Activated CD8-positive, alpha-beta memory T cell treated with anti-CD3 and anti-CD28 coated beads, Interleukin-2, amount 50 U/mL, for 4 hours (primary cell): ENCODE measurements at regions not wholly inside any gene's neighbourhood (a gene's known extent, or its start where the extent isn't known, plus 50 kb on each side); places are given as distances from the start of the nearest gene placed in this dataset.
"Not testable (repeated sequence)": the region's sequence is repeated elsewhere in the genome, so short reads cannot be mapped to it uniquely, and the experiment has no call there.

Experiments used
- DNase-seq: peaks from one replicate; pipeline ENCODE4 v3.0.0-alpha.2; 2020

DNA sequence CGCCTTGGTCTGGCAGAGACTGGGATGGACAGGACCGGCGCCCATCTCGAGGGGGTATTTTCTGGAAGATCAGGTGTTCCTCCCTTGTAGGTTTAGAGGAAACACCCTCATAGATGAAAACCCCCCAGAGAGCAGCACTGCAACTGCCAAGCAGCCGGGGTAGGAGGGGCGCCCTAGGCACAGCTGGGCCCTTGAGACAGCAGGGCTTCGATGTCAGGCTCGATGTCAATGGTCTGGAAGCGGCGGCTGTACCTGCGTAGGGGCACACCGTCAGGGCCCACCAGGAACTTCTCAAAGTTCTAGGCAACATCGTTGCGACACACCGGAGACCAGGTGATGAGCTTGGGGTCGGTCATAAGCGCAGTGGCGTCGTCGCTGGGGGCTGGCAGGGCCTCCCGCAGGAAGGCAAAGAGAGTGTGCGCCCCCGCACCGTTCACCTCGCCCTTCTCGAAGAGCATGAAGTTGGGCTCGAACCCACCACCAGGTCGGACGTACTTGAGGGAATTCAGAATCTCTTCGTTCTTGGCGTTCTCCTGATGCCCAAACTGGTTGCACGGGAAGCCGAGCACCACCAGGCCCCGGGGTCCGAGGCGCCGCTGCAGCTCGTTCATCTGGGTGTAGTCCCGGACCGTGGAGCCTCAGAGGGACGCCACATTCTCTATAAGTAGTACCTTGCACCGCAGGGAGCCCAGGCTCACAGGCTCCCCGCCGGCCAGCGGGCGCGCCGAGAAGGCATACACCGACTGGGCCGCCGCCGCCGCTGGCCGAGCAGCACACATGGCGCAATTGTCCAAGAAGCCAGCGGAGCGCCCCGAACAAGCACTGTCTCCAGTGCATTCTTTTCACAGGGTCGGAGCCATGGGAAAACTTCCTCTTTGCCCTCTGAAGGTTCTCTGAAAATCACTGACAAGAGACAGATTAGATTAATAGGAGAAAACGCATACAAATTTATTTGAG, 59.0 kb upstream of the ATXN3L start:
- not testable (repeated sequence) for DNase-seq

DNA sequence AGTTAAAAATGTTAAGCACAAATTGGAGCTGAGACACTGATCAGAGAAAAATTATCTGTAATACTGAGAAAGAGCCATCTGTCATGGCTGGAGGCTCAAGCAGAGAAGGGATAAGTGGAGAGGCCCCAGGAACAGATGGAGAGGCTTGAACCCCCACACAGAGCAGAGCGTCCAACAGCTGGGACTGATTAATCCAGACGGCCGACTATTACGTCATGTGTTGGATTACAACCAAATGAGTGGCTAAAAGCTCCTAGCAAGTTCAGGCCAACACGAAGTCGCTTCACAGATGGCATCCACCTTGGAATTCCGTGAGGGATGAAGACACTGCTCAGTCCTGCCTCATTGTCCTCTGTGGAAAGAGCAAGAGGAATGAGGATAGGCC, 57.7 kb upstream of the ATXN3L start:
- no peak for DNase-seq

DNA sequence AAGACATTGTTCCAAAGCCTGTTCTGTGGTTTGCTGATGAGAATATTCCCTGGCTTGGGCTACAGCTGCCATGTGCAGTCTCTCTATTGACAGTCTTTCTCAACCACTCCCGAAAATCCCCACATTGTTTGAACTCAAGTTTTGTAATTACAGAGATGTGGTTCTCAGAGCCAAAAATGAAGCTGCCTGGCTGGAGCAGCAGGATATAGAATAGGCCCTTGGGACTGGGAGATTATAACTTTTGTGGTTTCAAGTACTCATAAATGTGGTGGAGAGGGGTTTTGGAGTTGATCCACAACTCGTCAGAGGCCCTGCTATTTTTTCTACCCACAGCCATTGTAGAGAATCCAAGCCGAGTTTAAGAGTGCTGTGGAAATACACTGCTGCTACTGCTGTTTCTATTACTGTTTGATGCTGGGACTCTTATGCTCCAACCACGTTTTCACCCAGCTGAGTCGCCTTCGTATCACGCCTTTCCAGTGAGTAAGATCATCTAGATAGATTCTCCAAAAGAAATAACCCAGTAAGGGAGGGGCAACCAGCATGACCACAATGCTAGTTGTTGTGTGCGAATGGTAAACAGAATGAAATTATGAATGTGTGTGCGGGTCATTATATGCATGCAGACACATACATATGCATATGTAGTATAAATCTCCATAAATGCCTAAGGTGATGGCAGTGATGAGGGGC, 57.1 kb upstream of the ATXN3L start:
- DNase-seq, result no peak

DNA sequence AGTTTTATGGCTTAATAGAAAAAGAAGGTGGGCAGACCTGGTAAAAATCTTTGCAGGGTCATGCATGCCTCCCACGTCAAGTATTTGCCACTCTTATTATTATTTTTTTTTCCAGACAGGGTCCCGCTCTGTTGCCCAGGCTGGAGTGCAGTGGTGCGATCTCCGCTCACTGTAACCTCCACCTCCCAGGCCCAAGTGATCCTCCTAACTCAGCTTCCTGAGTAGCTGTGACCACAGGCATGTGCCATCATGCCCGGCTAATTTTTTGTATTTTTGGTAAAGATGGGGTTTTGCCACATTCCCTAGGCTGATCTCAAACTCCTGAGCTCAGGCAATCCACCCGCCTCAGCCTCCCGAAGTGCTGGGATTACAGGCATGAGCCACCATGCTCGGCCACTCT, 55.7 kb upstream of the ATXN3L start:
- not testable (repeated sequence) for DNase-seq

DNA sequence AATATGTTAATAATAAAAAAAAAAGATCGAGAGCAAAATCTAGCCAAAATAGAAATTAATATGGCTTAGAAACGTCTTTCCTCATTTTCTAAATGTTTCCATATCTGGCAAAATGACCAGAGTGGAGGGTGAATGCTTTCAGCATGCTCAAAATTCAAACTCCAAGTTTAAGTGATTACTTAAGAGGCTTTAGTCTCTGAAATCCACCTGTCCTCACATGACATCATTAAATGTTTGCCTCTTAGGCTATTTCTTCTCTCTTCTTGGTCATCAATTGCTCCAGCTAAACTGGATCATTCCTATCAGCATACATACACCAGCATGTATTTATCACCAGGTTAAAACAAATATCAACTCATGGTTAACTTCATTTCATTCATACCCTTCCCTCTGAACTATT, 54.5 kb upstream of the ATXN3L start:
- DNase-seq, result no peak

DNA sequence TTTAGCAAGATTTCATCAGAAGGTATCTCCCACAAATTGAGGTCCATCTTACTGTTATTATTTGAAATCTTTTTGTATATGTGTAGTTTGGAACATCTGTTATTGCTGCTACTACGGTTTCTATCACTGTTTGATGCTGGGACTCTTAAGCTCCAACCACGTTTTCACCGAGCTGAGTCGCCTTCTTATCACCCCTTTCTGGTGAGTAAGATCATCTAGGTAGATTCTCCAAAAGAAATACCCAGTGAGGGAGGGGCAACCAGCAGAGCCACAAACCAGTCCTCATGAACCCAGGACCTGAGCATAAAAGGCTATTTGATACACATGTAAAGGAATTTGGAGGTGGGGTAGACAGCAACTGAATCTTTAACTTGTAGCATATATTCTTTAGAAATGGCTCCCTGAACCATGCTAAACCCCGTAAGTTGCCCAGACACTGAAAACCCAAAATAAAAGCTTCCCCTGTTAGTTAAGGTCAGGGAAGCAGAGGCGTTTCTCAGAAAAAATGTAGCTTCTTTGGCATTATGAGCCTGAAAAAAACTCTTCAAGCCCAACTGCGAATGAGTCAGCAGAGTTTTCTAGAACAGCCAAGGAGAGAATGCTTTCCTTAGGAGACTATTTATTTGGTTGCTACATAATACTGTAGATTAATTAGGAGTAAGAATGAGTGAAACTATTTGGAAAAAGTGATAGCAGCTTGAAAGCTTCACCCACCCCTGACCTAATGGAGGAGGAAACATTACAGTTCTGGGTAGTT, 53.8 kb upstream of the ATXN3L start:
- no peak for DNase-seq

DNA sequence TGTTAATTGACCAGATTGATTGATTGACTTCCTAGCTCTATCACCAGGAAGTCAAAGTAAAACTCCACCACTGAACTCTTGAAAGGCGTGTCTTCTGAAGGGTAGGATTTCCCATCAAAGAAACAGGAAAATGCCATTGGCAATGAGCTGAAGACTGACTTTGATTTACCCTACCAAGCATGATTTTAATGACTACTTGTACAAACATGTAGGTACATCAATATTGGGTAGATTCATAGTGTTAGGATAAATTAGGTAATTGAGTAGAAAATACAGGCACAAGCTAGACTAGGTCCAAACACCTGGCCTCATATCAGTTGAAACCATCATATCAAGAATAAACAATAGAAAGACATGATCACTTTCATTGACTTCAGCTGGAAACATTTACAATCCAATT, 53.2 kb upstream of the ATXN3L start:
- DNase-seq, result no peak

DNA sequence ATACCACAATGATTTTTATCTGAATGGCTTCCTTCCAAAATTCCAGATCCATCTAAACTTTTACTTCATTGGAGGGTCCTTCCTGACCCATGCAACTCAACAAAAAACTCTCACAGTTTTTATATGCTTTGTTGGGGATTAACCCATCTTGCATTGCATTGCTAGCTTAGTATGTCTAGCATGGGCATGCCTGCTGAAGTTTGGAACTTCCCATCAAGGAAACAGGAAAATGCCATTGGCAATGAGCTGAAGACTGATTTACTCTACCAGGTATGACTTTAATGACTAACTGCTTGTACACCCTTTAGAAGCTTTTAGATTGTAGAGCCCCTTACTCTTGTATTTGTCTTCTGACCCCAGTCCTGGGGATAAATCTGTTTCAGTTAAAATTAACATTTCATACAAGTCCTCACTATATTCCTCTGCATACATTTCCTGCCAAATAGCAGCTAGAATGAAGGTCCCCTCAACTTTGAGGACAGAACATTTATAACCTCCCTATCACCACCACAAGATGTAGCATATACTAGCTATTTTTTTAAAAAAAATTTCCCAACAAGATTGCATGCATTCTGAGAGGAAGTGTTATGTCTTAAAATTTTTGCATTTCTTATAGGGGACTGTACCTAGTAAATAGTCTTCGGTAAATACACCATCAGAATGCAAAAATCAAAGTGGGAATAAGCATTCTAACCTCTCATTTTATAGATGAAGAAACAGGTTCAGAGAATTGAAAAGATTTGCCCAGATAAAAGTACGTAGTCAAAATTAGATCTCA, 52.5 kb upstream of the ATXN3L start:
- no peak for DNase-seq

DNA sequence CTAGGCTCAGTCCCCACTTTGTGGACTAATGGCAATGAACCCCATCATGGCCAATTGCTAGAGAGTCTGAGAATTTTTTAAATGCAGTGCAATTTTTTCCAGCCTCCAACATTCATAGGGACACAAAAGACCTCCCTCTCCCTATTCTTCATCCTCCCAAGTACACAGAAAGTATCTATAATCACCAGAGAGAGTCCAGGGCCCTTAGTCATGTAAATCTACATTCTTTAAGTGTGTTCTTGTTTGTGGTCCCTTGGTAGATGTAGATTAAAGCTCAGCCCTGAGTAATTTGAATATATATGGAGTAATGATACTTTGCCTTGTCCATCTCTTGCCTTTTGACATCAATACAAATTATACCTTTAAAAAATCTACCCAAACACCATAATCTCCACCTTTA, 51.3 kb upstream of the ATXN3L start:
- DNase-seq, result no peak

DNA sequence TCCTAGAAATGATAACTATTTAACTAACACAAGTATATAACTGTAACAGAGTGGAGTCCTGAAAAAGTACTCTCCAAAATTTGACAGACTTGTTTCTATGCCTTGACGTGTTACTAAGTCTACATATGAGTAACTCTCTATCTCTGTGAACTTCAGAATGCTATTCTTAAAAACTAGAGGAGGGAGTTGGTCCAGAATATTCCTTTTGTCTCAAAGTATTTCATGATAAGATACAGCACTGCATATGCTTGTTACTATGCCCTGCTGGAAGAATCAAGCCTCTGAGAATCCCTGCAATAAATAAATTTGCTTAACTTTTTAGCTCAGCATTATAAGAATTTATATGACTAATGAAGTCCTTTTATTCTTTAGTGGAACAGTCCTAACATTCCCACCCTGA, 50.9 kb upstream of the ATXN3L start:
- DNase-seq, result no peak
